ENCODE measurements at regions not wholly inside any gene's neighbourhood (a gene's known extent, or its start where the extent isn't known, plus 50 kb on each side); places are given as distances from the start of the nearest gene placed in this dataset.

- Histone ChIP-seq H3K27ac (no peak overlapping the region), H3K4me1 (no peaks in the 10 kb centered on the region), H3K9me3 (no peaks in the 10 kb centered on the region), H3K27me3 (no peaks in the 10 kb centered on the region), H3K36me3 (no peaks in the 10 kb centered on the region), H3K4me3 (no peak overlapping the region)
- intact Hi-C loops (cut with DNase I; ENCODE audit: low total_unique reads) = no loop called here
- no peak for DNase-seq
- no peak for TF ChIP-seq CTCF (IDR thresholded peaks at IDR 0.05)
Observed at GRCh38 chr14:87185961-87186560, 806.9 kb downstream of the GALC start.

GRCh38 chr14:87184180-87184579 lies 808.8 kb downstream of the GALC start:
- TF ChIP-seq CTCF (IDR thresholded peaks at IDR 0.05) = no peak
- DNase-seq = no peak
- no peaks in the 10 kb centered on the region for H3K27me3 ChIP-seq
- no peak overlapping the region for H3K4me3 ChIP-seq
- intact Hi-C loops (cut with DNase I; ENCODE audit: low total_unique reads) = no loop called here
- no peaks in the 10 kb centered on the region for H3K36me3 ChIP-seq
- no peaks in the 10 kb centered on the region for H3K9me3 ChIP-seq
- H3K4me1 ChIP-seq = no peaks in the 10 kb centered on the region
- H3K27ac ChIP-seq = no peak overlapping the region

- H3K9me3 ChIP-seq = no peaks in the 10 kb centered on the region
- H3K36me3 ChIP-seq = no peaks in the 10 kb centered on the region
- H3K4me1 ChIP-seq = no peaks in the 10 kb centered on the region
- no peaks in the 10 kb centered on the region for H3K27me3 ChIP-seq
- no peak overlapping the region for H3K27ac ChIP-seq
- no peak overlapping the region for H3K4me3 ChIP-seq
- intact Hi-C loops (cut with DNase I; ENCODE audit: low total_unique reads) = no loop called here
- TF ChIP-seq CTCF (IDR thresholded peaks at IDR 0.05) = no peak
- DNase-seq = no peak
Observed at GRCh38 chr14:87181288-87181687, 811.7 kb downstream of the GALC start.

GRCh38 chr14:87179936-87180335 lies 813.0 kb downstream of the GALC start:
- Histone ChIP-seq H3K4me3 (no peak overlapping the region), H3K27ac (no peak overlapping the region), H3K4me1 (no peaks in the 10 kb centered on the region), H3K27me3 (no peaks in the 10 kb centered on the region), H3K9me3 (no peaks in the 10 kb centered on the region), H3K36me3 (no peaks in the 10 kb centered on the region)
- intact Hi-C loops (cut with DNase I; ENCODE audit: low total_unique reads) = no loop called here
- no peak for DNase-seq
- TF ChIP-seq CTCF (IDR thresholded peaks at IDR 0.05) = no peak

- H3K4me1 ChIP-seq = no peaks in the 10 kb centered on the region
- no peak overlapping the region for H3K27ac ChIP-seq
- intact Hi-C loops (cut with DNase I; ENCODE audit: low total_unique reads) = no loop called here
- H3K36me3 ChIP-seq = no peaks in the 10 kb centered on the region
- DNase-seq = no peak
- H3K27me3 ChIP-seq = no peaks in the 10 kb centered on the region
- no peaks in the 10 kb centered on the region for H3K9me3 ChIP-seq
- no peak overlapping the region for H3K4me3 ChIP-seq
- no peak for TF ChIP-seq CTCF (IDR thresholded peaks at IDR 0.05)
Observed at GRCh38 chr14:87178277-87178676, 814.7 kb downstream of the GALC start.

GRCh38 chr14:87175175-87175574 lies 817.8 kb downstream of the GALC start:
- Histone ChIP-seq H3K4me1 (no peaks in the 10 kb centered on the region), H3K9me3 (no peaks in the 10 kb centered on the region), H3K27ac (no peak overlapping the region), H3K27me3 (no peaks in the 10 kb centered on the region), H3K4me3 (no peak overlapping the region), H3K36me3 (no peaks in the 10 kb centered on the region)
- no peak for DNase-seq
- intact Hi-C loops (cut with DNase I; ENCODE audit: low total_unique reads) = no loop called here
- no peak for TF ChIP-seq CTCF (IDR thresholded peaks at IDR 0.05)
